Left ventricle myocardium inferior (tissue), 1 donor: ENCODE measurements at regions not wholly inside any gene's neighbourhood (a gene's known extent, or its start where the extent isn't known, plus 50 kb on each side); places are given as distances from the start of the nearest gene placed in this dataset.

Experiments used
- DNase-seq: peaks from one replicate; pipeline ENCODE4 v3.0.0-alpha.2; 2020
- H3K27ac ChIP-seq: fragments of 200-600 bp; replicated peaks from 2 replicates; pipeline ENCODE4 v1.8.0; 2021
- H3K27me3 ChIP-seq: fragments of 200-600 bp; 2 replicates; pipeline ENCODE4 v1.8.0; 2021; ENCODE audit warnings: low read depth
- H3K36me3 ChIP-seq: fragments of 200-600 bp; 2 replicates; pipeline ENCODE4 v1.8.0; 2021
- H3K4me1 ChIP-seq: fragments of 200-600 bp; 2 replicates; pipeline ENCODE4 v1.8.0; 2021
- H3K4me3 ChIP-seq: fragments of 200-600 bp; 2 replicates; pipeline ENCODE4 v1.8.0; 2021; ENCODE audit warnings: mild to moderate bottlenecking, moderate library complexity
- H3K9me3 ChIP-seq: fragments of 200-600 bp; replicated peaks from 2 replicates; pipeline ENCODE4 v1.8.0; 2021
- CTCF ChIP-seq: fragments of 200-600 bp; IDR thresholded peaks from 2 replicates; pipeline ENCODE4 v1.8.0; 2021; ENCODE audit warnings: antibody characterized with exemption, mild to moderate bottlenecking, borderline replicate concordance
- intact Hi-C: fragments of 100-400 bp; cut with micrococcal nuclease; formaldehyde crosslinking; loops from one replicate; pipeline ENCODE4 v1.11.0; 2022
- donor health status: DM: no; HTN: yes; CAD: no; lungs with severe emphysema.

- Histone ChIP-seq H3K27me3 (no peaks in the 10 kb centered on the region), H3K4me1 (no peaks in the 10 kb centered on the region), H3K9me3 (peaks cover 13% of the 10 kb centered on the region), H3K36me3 (no peaks in the 10 kb centered on the region), H3K4me3 (no peak overlapping the region), H3K27ac (no peak overlapping the region)
- no peak for DNase-seq
- intact Hi-C loops = no loop called here
- TF ChIP-seq CTCF = no peak
Observed at GRCh38 chr4:171221181-171221580, 592.0 kb upstream of the GALNTL6 start.

- Histone ChIP-seq H3K9me3 (peaks cover 7% of the 10 kb centered on the region), H3K36me3 (no peaks in the 10 kb centered on the region), H3K27me3 (no peaks in the 10 kb centered on the region), H3K4me1 (no peaks in the 10 kb centered on the region), H3K4me3 (no peak overlapping the region), H3K27ac (no peak overlapping the region)
- intact Hi-C loops = no loop called here
- no peak for DNase-seq
- no peak for TF ChIP-seq CTCF
Observed at GRCh38 chr4:171203425-171203824, 609.8 kb upstream of the GALNTL6 start.

GRCh38 chr4:171202908-171203307, 610.3 kb upstream of the GALNTL6 start:
- Histone ChIP-seq H3K4me3 (no peak overlapping the region), H3K27ac (no peak overlapping the region), H3K36me3 (no peaks in the 10 kb centered on the region), H3K27me3 (no peaks in the 10 kb centered on the region), H3K4me1 (no peaks in the 10 kb centered on the region), H3K9me3 (peaks cover 12% of the 10 kb centered on the region)
- no peak for DNase-seq
- intact Hi-C loops = no loop called here
- no peak for TF ChIP-seq CTCF

GRCh38 chr4:171186700-171187099, 626.5 kb upstream of the GALNTL6 start:
- no peak overlapping the region for H3K4me3 ChIP-seq
- no peak overlapping the region for H3K27ac ChIP-seq
- no peaks in the 10 kb centered on the region for H3K36me3 ChIP-seq
- H3K4me1 ChIP-seq = no peaks in the 10 kb centered on the region
- DNase-seq = no peak
- intact Hi-C loops = no loop called here
- no peak for TF ChIP-seq CTCF
- peaks cover 8% of the 10 kb centered on the region for H3K9me3 ChIP-seq
- no peaks in the 10 kb centered on the region for H3K27me3 ChIP-seq

- no peaks in the 10 kb centered on the region for H3K36me3 ChIP-seq
- H3K4me1 ChIP-seq = no peaks in the 10 kb centered on the region
- DNase-seq = no peak
- H3K4me3 ChIP-seq = no peak overlapping the region
- H3K9me3 ChIP-seq = peaks cover 3% of the 10 kb centered on the region
- intact Hi-C loops = no loop called here
- no peak for TF ChIP-seq CTCF
- no peaks in the 10 kb centered on the region for H3K27me3 ChIP-seq
- H3K27ac ChIP-seq = no peak overlapping the region
Observed at GRCh38 chr4:171181090-171181489, 632.1 kb upstream of the GALNTL6 start.

- H3K4me3 ChIP-seq = no peak overlapping the region
- no peaks in the 10 kb centered on the region for H3K36me3 ChIP-seq
- DNase-seq = no peak
- TF ChIP-seq CTCF = no peak
- no peaks in the 10 kb centered on the region for H3K4me1 ChIP-seq
- intact Hi-C loops = no loop called here
- H3K27me3 ChIP-seq = no peaks in the 10 kb centered on the region
- H3K9me3 ChIP-seq = peaks cover 25% of the 10 kb centered on the region
- H3K27ac ChIP-seq = no peak overlapping the region
Observed at GRCh38 chr4:171170671-171171070, 642.5 kb upstream of the GALNTL6 start.
